ENCODE measurements at regions not wholly inside any gene's neighbourhood (a gene's known extent, or its start where the extent isn't known, plus 50 kb on each side); places are given as distances from the start of the nearest gene placed in this dataset.
"Not testable (repeated sequence)": the region's sequence is repeated elsewhere in the genome, so short reads cannot be mapped to it uniquely, and the experiment has no call there.

- DNase-seq: no peak
Measured at GRCh38 chr9:31683116-31683515, 701.3 kb upstream of the ACO1 start.

- no peak for DNase-seq
Measured at GRCh38 chr9:31697956-31698355, 686.5 kb upstream of the ACO1 start.

DNA sequence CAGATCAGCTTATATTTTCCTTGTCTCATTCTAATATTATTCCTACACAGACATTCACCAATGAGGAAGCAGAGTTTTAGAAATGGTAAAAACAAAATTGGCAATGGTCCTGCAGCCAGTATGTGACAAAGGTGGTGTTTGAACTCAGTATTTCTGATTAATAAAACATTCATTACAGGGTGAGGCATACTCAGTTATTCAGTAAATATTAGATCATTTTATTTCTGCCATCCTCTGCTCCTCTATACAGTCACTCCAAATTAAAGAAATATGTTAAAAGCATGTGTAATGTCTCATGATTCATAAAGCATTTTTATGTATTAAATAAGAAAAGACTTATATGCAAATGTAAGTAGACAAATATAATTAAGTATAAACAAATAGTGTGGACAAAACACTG is 684.6 kb upstream of the ACO1 start:
- no peak for DNase-seq

GRCh38 chr9:31700252-31701045 is 684.0 kb upstream of the ACO1 start:
- DNase-seq: no peak

GRCh38 chr9:31702957-31703356 is 681.5 kb upstream of the ACO1 start:
- no peak for DNase-seq

- DNase-seq: no peak
Measured at GRCh38 chr9:31715250-31715649, 669.2 kb upstream of the ACO1 start.

DNA sequence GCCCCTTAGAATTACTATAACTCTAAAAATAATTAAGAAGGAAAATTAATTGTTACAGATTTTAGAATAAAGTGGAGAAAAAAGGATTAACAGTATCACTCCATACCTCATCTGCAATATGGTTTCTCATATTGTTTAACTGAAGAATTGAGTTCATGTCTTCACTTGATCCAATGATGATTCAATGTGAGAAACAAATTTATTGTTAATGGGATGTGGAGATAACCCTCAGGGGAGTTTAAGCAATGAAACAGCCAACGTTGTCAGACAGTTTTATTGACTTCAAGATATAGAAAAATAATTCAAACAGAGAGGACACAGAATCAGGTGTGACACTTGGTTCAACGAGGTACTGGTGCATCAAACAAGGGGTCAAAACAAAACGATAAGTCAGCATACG is 665.2 kb upstream of the ACO1 start:
- DNase-seq: no peak

GRCh38 chr9:31730398-31730797 is 654.0 kb upstream of the ACO1 start:
- no peak for DNase-seq

DNA sequence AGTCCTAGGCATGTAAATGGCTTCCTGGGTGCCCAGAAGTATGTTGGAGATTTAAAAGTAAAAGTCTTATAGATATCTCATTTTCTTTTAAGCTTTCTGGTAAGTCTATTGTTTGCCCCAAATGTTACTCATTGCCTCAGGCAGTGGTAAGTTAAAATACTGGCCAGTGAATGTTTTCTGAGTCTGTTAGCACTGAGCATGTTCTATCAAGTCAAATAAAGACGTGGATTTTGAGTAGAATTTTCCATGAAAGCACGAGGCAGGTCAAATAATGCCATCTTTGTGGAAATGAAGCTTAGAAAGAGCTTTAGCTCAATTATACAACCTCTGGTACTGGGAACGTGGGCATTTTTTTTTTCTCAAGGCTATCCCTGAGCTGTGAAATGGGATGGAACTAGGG is 651.3 kb upstream of the ACO1 start:
- DNase-seq: no peak

- DNase-seq: no peak
Measured at GRCh38 chr9:31736581-31737179, 647.8 kb upstream of the ACO1 start.

DNA sequence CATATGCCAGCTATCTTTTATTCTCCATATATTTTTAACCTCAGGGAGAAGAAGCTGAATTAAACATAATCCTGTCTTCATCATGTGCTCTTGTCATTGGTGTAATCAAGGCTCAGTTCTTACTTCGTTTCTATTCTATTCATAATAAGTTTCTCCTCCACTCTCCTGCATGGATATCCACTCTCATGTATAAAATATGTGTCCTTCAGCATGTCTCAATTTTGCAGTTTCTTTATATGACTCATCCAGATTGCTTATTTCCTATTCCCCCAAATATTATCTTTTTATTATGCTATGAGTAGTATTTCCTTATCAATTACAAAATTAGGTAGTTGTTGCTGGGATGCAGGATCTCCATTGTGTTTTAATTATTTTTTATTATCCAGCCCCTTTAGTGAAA is 643.7 kb upstream of the ACO1 start:
- no peak for DNase-seq

- DNase-seq: no peak
Measured at GRCh38 chr9:31744589-31744988, 639.9 kb upstream of the ACO1 start.

DNA sequence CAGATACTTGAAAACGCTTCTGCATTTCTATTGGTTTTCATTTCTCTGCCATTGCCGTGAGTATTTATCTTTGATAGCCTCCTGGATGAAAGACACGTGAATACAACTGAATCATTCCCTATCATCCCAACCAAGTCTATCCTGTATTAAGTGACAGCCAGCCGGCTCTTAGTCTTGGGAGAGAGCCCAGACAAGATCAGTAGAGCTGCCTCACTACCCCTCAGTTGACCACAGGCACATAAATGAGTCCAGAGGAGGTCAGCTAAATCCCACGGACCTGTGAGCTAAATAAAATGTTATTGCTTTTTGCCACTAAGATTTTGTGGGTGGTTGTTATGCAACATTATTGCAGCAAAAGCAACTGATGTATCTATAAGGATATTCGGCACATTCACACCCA is 639.0 kb upstream of the ACO1 start:
- DNase-seq: no peak

DNA sequence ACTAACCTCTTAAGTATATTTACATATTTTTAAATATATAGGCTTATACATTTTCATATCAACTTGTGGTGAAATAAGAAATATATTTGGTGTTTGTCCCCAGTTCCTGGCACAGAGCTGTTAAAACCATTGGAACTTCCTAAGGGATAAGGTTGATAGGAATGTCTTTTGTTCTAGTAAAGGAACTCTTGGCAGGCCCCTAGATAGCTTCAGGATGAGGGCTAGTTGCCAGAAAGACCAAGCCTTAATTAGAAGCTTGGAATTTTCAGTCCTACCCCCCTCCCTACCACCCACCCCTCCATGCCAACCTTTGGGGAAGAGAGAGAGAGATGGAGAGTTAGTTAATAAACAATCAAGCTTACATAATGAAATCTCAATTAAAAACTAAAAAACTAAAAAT is 638.6 kb upstream of the ACO1 start:
- no peak for DNase-seq

GRCh38 chr9:31753756-31754155 is 630.7 kb upstream of the ACO1 start:
- DNase-seq: no peak

GRCh38 chr9:31759703-31760102 is 624.7 kb upstream of the ACO1 start:
- no peak for DNase-seq

- not testable (repeated sequence) for DNase-seq
Measured at GRCh38 chr9:31774021-31774420, 610.4 kb upstream of the ACO1 start.

DNA sequence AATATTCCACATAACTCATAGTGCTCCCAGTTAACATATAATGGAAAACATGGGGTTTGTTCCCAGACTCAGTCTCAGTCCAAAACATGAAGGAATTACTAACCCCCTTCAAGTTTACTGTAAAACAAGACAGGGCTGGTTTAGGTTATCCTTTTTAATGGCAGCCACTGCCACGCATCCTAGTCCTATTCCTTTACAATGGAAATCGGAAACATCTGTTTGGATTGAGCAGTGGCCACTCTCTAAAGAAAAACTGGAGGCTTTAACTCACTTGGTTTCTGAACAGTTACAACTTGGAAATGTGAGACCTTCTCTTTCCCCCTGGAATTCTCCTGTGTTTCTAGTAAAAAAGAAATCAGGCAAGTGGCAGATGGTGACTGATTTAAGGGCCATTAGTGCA is 609.9 kb upstream of the ACO1 start:
- DNase-seq: no peak

DNA sequence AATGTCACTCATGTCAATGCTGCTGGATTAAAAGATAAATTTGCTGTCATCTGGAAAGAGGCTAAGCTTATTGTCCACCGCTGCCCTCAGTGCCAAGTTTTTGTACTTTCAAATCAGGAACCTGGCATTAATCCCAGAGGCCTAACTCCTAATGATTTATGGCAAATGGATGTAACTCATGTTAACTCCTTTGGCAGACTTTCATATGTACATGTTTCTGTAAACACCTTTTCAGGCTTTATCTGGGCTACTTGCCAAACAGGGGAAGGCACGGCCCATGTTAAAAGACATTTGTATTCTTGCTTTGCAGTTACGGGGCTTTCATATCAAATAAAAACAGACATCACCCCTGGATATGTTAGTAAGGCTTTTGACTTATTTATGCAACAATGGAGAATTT is 608.0 kb upstream of the ACO1 start:
- DNase-seq: no peak

DNA sequence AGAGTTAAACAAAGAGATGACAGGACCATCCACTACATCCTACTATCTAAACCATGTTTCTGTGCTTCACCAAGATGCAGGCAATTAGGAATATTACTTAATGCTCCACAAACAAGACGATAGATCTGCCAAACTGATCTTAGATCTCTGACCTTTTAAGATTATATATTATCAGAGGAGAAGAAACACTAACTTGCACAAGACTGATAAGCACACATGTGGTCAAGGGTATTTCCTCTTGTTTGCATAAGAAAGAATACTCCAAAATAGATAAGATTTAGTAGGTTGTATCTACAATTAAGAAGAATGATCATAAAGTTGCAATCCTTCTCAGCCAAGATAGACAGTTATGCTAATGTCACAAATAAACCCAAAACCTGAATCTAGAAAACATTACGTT is 601.0 kb upstream of the ACO1 start:
- DNase-seq: no peak

GRCh38 chr9:31790720-31791119 is 593.7 kb upstream of the ACO1 start:
- DNase-seq: no peak

GRCh38 chr9:31799953-31800609 is 584.4 kb upstream of the ACO1 start:
- peak in 1 of 2 experiments; percentile 23 for DNase-seq

GRCh38 chr9:31807574-31808256 is 576.7 kb upstream of the ACO1 start:
- no peak for DNase-seq

DNA sequence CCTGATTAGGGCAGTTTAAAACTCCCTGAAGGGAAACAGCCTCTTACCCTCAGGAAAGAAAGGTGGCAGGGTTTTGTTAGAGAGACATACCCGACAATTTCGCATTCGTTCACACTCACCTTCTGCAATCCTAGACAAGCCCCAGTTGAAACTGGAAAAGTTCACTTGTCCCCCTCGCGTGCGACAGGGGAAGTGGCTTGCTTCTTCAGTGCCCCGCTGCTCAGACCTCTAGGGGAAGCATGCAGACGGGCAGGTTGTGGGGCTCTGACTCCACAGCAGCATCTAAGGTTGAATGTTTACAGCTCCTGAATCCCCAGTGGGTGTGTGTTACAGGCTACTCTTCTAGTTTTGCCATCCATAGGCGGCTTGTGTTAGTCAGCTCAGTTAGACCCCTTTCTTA is 575.7 kb upstream of the ACO1 start:
- no peak for DNase-seq

Data from SW 1271 (cell line).